OCI-LY1 (cell line): ENCODE measurements at regions not wholly inside any gene's neighbourhood (a gene's known extent, or its start where the extent isn't known, plus 50 kb on each side); places are given as distances from the start of the nearest gene placed in this dataset.
"Not testable (repeated sequence)": the region's sequence is repeated elsewhere in the genome, so short reads cannot be mapped to it uniquely, and the experiment has no call there.

Source experiments
- H2AFZ ChIP-seq: fragments of 200-600 bp; sonication (generic), shearing (Covaris generic); 2 replicates; pipeline ENCODE4 v1.6.0; 2014; ENCODE audit warnings: antibody characterized with exemption, mild to moderate bottlenecking, low read length
- H3F3A ChIP-seq: fragments of 200-600 bp; sonication (generic), shearing (Covaris generic); 2 replicates; pipeline ENCODE4 v1.6.0; 2014; ENCODE audit warnings: mild to moderate bottlenecking, antibody characterized with exemption, low read length, moderate library complexity; ENCODE audit not compliant: insufficient read depth
- H3K27ac ChIP-seq: fragments of 200-600 bp; sonication (generic); 2 replicates; pipeline ENCODE4 v1.5.1; 2014; ENCODE audit warnings: low read length, mixed run types, mild to moderate bottlenecking, low read depth; ENCODE audit not compliant: poor library complexity, severe bottlenecking
- H3K27me3 ChIP-seq: fragments of 200-600 bp; sonication (generic); 2 replicates; pipeline ENCODE4 v1.6.0; 2014; ENCODE audit warnings: antibody characterized with exemption, mild to moderate bottlenecking, low read length, moderate library complexity; ENCODE audit not compliant: insufficient read depth
- H3K36me3 ChIP-seq: fragments of 200-600 bp; sonication (generic); 2 replicates; pipeline ENCODE4 v1.6.1; 2014; ENCODE audit warnings: mild to moderate bottlenecking, antibody characterized with exemption, low read length, moderate library complexity, mixed read lengths; ENCODE audit not compliant: insufficient read depth
- H3K4me1 ChIP-seq: fragments of 200-600 bp; sonication (generic); 2 replicates; pipeline ENCODE4 v1.5.1; 2014; ENCODE audit warnings: mild to moderate bottlenecking, low read length, moderate library complexity; ENCODE audit not compliant: insufficient read depth, severe bottlenecking
- H3K4me2 ChIP-seq: fragments of 200-600 bp; sonication (generic), shearing (Covaris generic); 2 replicates; pipeline ENCODE4 v1.6.1; 2014; ENCODE audit warnings: low read length
- H3K4me3 ChIP-seq: fragments of 200-600 bp; sonication (generic); 2 replicates; pipeline ENCODE4 v1.5.1; 2014; ENCODE audit warnings: low read length, low read depth, mild to moderate bottlenecking, mixed read lengths; ENCODE audit not compliant: poor library complexity, severe bottlenecking
- H3K79me2 ChIP-seq: fragments of 200-600 bp; shearing (Covaris generic); 2 replicates; pipeline ENCODE4 v1.6.1; 2016; ENCODE audit warnings: mixed run types, low read length, mixed read lengths; ENCODE audit not compliant: insufficient read depth
- H3K9ac ChIP-seq: fragments of 200-600 bp; sonication (generic), shearing (Covaris generic); 2 replicates; pipeline ENCODE4 v1.6.1; 2014; ENCODE audit warnings: mild to moderate bottlenecking, low read length, mixed read lengths
- H3K9me2 ChIP-seq: fragments of 200-600 bp; sonication (generic), shearing (Covaris generic); 2 replicates; pipeline ENCODE4 v1.6.1; 2014; ENCODE audit warnings: low read depth, mild to moderate bottlenecking, low read length, mixed read lengths
- H3K9me3 ChIP-seq: fragments of 200-600 bp; shearing (Covaris generic); 2 replicates; pipeline ENCODE4 v1.6.1; 2014; ENCODE audit warnings: low read length, mixed read lengths
- H4K20me1 ChIP-seq: fragments of 200-600 bp; sonication (generic), shearing (Covaris generic); 2 replicates; pipeline ENCODE4 v1.6.0; 2016; ENCODE audit warnings: mild to moderate bottlenecking, low read length; ENCODE audit not compliant: insufficient read depth
- EZH2 ChIP-seq: fragments of 200-600 bp; sonication (generic), shearing (Covaris generic); IDR thresholded peaks from 2 replicates; pipeline ENCODE4 v1.8.0; 2017; ENCODE audit warnings: borderline replicate concordance, mixed run types, mild to moderate bottlenecking, antibody characterized with exemption, low read length, moderate library complexity, mixed read lengths
- TF ChIP-seq, protein P1 (sequence below): fragments of 200-600 bp; sonication (generic), shearing (Covaris generic); IDR thresholded peaks from 2 replicates; pipeline ENCODE4 v1.5.1; 2017; ENCODE audit warnings: mild to moderate bottlenecking, antibody characterized with exemption, low read length, moderate library complexity, mixed read lengths

DNA sequence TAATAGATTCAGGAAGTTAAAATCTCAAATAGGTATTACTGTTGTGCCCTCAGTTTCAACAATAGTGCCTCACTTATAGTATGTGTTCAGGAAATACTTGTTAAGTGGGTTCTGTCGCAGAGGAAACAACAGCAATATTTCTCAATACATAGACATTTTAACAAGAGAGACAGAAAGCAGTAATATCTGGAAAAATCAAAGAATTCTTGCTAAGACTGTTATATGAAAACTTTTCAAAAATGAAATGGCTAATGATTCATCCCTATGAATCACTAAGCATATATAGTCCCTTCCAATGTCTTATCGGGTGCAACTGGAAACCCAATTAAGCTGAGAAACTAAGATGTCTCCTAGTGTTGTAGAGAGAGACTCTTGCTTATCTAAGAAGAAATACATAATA is 668.9 kb downstream of the TFAP2A start:
- H4K20me1 ChIP-seq, result no peaks in the 10 kb centered on the region
- no peaks in the 10 kb centered on the region for H3F3A ChIP-seq
- H3K4me1 ChIP-seq, result no peaks in the 10 kb centered on the region
- H3K9ac ChIP-seq, result no peak overlapping the region
- TF ChIP-seq, protein P1, sequence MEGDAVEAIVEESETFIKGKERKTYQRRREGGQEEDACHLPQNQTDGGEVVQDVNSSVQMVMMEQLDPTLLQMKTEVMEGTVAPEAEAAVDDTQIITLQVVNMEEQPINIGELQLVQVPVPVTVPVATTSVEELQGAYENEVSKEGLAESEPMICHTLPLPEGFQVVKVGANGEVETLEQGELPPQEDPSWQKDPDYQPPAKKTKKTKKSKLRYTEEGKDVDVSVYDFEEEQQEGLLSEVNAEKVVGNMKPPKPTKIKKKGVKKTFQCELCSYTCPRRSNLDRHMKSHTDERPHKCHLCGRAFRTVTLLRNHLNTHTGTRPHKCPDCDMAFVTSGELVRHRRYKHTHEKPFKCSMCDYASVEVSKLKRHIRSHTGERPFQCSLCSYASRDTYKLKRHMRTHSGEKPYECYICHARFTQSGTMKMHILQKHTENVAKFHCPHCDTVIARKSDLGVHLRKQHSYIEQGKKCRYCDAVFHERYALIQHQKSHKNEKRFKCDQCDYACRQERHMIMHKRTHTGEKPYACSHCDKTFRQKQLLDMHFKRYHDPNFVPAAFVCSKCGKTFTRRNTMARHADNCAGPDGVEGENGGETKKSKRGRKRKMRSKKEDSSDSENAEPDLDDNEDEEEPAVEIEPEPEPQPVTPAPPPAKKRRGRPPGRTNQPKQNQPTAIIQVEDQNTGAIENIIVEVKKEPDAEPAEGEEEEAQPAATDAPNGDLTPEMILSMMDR, result no peak
- no peak for TF ChIP-seq EZH2
- no peak overlapping the region for H3K27ac ChIP-seq
- no peak overlapping the region for H3K4me3 ChIP-seq
- no peaks in the 10 kb centered on the region for H3K36me3 ChIP-seq
- H3K27me3 ChIP-seq, result no peaks in the 10 kb centered on the region
- H3K9me2 ChIP-seq, result no peaks in the 10 kb centered on the region
- no peak overlapping the region for H3K4me2 ChIP-seq
- H3K79me2 ChIP-seq, result no peaks in the 10 kb centered on the region
- no peak overlapping the region for H2AFZ ChIP-seq
- H3K9me3 ChIP-seq, result no peaks in the 10 kb centered on the region

DNA sequence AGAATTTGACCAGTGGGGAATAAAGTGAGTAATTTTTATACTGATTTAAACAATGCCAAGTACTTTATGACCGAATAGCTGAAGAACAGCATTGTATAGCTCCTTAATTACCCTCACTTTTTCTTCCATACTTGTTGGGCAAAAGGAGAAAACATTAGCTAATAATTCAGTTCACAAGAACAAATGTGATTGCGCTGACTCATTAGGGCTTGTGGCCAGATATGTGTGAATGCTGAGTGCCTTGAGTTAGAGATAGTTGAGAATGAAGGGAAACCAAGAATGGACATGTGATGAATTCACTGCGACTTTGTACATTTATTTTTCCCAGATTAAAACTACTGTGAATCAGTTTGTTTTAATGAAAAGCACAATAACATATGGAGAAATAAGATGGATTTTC is 669.4 kb downstream of the TFAP2A start:
- Histone ChIP-seq H3K9me3 (no peaks in the 10 kb centered on the region), H3K4me2 (no peak overlapping the region), H3K4me1 (no peaks in the 10 kb centered on the region), H3K79me2 (no peaks in the 10 kb centered on the region), H4K20me1 (no peaks in the 10 kb centered on the region), H2AFZ (no peak overlapping the region), H3K4me3 (no peak overlapping the region), H3F3A (no peaks in the 10 kb centered on the region), H3K27me3 (no peaks in the 10 kb centered on the region), H3K36me3 (no peaks in the 10 kb centered on the region), H3K9me2 (no peaks in the 10 kb centered on the region), H3K27ac (no peak overlapping the region), H3K9ac (no peak overlapping the region)
- TF ChIP-seq EZH2, result no peak

DNA sequence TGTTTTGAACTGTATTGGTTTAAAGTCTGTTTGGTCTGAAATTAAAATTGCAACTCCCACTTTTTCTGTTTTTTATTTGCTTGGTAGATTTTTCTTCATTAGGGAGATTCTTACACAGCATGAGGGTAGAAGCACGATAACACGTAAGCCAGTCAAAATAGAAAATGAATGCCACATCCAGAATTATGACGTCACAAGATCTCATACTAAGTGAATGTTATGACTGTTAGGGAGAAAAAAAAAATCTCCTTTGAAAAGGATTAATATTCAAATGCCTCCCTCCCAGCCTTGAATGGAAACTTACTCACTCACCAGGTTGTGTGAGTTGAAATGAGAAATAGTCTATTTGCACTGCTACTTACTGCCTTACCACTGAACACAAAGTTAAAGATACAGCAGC is 670.8 kb downstream of the TFAP2A start:
- H3K9me2 ChIP-seq, result no peaks in the 10 kb centered on the region
- H3K4me3 ChIP-seq, result no peak overlapping the region
- no peaks in the 10 kb centered on the region for H3K4me1 ChIP-seq
- H3F3A ChIP-seq, result no peaks in the 10 kb centered on the region
- no peak overlapping the region for H3K27ac ChIP-seq
- H3K9me3 ChIP-seq, result no peaks in the 10 kb centered on the region
- H3K36me3 ChIP-seq, result no peaks in the 10 kb centered on the region
- H3K4me2 ChIP-seq, result no peak overlapping the region
- H3K79me2 ChIP-seq, result no peaks in the 10 kb centered on the region
- no peak for TF ChIP-seq EZH2
- TF ChIP-seq, protein P1, result no peak
- no peaks in the 10 kb centered on the region for H4K20me1 ChIP-seq
- H2AFZ ChIP-seq, result no peak overlapping the region
- no peaks in the 10 kb centered on the region for H3K27me3 ChIP-seq
- no peak overlapping the region for H3K9ac ChIP-seq

DNA sequence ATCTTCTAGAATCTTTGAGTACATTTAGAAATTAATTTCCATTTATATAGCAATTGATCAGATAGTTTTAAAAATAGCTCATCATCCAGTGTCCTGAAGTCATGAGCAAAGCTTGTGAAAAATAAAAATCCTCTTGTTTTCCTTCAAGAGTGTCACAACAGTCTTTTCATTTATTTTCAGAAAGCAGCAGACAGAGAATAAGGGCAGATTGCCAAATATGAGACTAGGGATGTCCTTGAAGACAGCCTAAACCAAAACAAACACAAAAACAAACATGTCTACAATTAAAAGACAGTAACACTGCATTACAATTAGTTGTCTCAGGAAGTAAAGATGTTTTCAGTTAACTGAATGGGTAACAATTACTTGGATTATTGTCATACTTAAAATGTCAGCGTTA is 682.8 kb downstream of the TFAP2A start:
- Histone ChIP-seq H3K4me2 (no peak overlapping the region), H3F3A (no peaks in the 10 kb centered on the region), H3K4me1 (no peaks in the 10 kb centered on the region), H3K27me3 (no peaks in the 10 kb centered on the region), H3K27ac (no peak overlapping the region), H3K4me3 (no peak overlapping the region), H4K20me1 (no peaks in the 10 kb centered on the region), H3K9ac (no peak overlapping the region), H3K9me3 (no peaks in the 10 kb centered on the region), H3K79me2 (no peaks in the 10 kb centered on the region), H3K9me2 (no peaks in the 10 kb centered on the region), H2AFZ (no peak overlapping the region), H3K36me3 (no peaks in the 10 kb centered on the region)
- TF ChIP-seq, protein P1, result no peak
- no peak for TF ChIP-seq EZH2

DNA sequence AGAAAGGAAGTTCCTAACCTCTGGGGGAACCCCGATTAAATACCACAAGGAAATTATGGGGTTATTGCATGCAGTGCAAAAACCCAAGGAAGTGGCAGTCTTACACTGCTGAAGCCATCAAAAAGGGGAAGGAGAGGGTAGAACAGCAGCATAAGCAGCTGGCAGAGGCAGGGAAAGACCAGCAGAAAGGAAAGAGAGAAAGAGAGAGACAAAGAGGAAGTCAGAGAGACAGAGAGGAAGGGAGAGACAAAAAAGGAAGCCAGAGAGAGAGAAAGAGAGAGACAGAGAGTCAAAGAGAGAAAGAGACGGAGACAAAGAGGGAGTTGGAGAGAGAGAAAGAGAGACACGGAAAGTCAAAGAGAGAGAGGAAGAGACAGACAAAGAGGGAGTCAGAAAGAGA is 689.1 kb downstream of the TFAP2A start:
- not testable (repeated sequence) for H3K27me3 ChIP-seq, H3K27ac ChIP-seq

More for the DNA sequence above, 689.1 kb downstream of the TFAP2A start:
- H3K9ac ChIP-seq, H3K4me3 ChIP-seq, H3F3A ChIP-seq, H3K9me2 ChIP-seq, H2AFZ ChIP-seq, H3K9me3 ChIP-seq, H3K4me1 ChIP-seq, H3K36me3 ChIP-seq, H3K4me2 ChIP-seq, H3K79me2 ChIP-seq, H4K20me1 ChIP-seq: not testable (repeated sequence)
